Fibroblast of villous mesenchyme (primary cell): ENCODE measurements at regions not wholly inside any gene's neighbourhood (a gene's known extent, or its start where the extent isn't known, plus 50 kb on each side); places are given as distances from the start of the nearest gene placed in this dataset.

Experiments used
- DNase-seq: peaks from one replicate; pipeline ENCODE4 v3.0.0-alpha.2; 2010; ENCODE audit warnings: low read depth
- H3K4me3 ChIP-seq: 2 replicates; pipeline ENCODE4 v1.5.1; 2011; ENCODE audit warnings: low read depth, mild to moderate bottlenecking, low read length
- CTCF ChIP-seq: IDR thresholded peaks from 2 replicates; pipeline ENCODE4 v1.5.1; 2012; ENCODE audit warnings: low read depth, mild to moderate bottlenecking, low read length; ENCODE audit not compliant: insufficient read depth

GRCh38 chr18:55048892-55049291 lies 89.6 kb upstream of the CCDC68 start:
- peak; percentile 5 for DNase-seq
- no peak for TF ChIP-seq CTCF
- H3K4me3 ChIP-seq = no peak overlapping the region

- no peak overlapping the region for H3K4me3 ChIP-seq
These were observed 88.3 kb upstream of the CCDC68 start for GRCh38 chr18:55047546-55047945.

GRCh38 chr18:55041366-55041765 lies 82.1 kb upstream of the CCDC68 start:
- H3K4me3 ChIP-seq = no peak overlapping the region
- no peak for DNase-seq
- TF ChIP-seq CTCF = no peak

More at GRCh38 chr18:55047546-55047945, 88.3 kb upstream of the CCDC68 start:
- DNase-seq = peak; percentile 12
- TF ChIP-seq CTCF = no peak

GRCh38 chr18:55038162-55038561 lies 78.9 kb upstream of the CCDC68 start:
- no peak overlapping the region for H3K4me3 ChIP-seq
- DNase-seq = peak; percentile 4
- no peak for TF ChIP-seq CTCF

- no peak for TF ChIP-seq CTCF
- DNase-seq = no peak
- no peak overlapping the region for H3K4me3 ChIP-seq
These were observed 75.5 kb upstream of the CCDC68 start for GRCh38 chr18:55034742-55035141.

GRCh38 chr18:55031979-55032378 lies 72.7 kb upstream of the CCDC68 start:
- H3K4me3 ChIP-seq = no peak overlapping the region
- no peak for TF ChIP-seq CTCF
- no peak for DNase-seq

- H3K4me3 ChIP-seq = no peak overlapping the region
- TF ChIP-seq CTCF = no peak
- DNase-seq = no peak
These were observed 72.3 kb upstream of the CCDC68 start for GRCh38 chr18:55031576-55031975.
